Neural cell (in vitro differentiated cells): ENCODE measurements at regions not wholly inside any gene's neighbourhood (a gene's known extent, or its start where the extent isn't known, plus 50 kb on each side); places are given as distances from the start of the nearest gene placed in this dataset.

Source experiments
- H2AFZ ChIP-seq: fragments of 200-600, 300-800 bp; sonication (generic), shearing (Covaris generic); 2 replicates; pipeline ENCODE4 v1.6.0; 2014; ENCODE audit warnings: low read depth, mild to moderate bottlenecking, antibody characterized with exemption, low read length, moderate library complexity
- H3F3A ChIP-seq: fragments of 200-600 bp; shearing (Covaris generic); 2 replicates; pipeline ENCODE4 v1.6.1; 2016; ENCODE audit warnings: mild to moderate bottlenecking, moderate library complexity, mixed read lengths, antibody characterized with exemption, low read length; ENCODE audit not compliant: insufficient read depth, poor library complexity, severe bottlenecking
- H3K27ac ChIP-seq: fragments of 200-600, 300-800 bp; sonication (generic), shearing (Covaris generic); 2 replicates; pipeline ENCODE4 v1.5.1; 2014; ENCODE audit warnings: mild to moderate bottlenecking, low read length, moderate library complexity
- H3K27me3 ChIP-seq: fragments of 300-800, 200-600 bp; sonication (generic), shearing (Covaris generic); 2 replicates; pipeline ENCODE4 v1.6.0; 2014; ENCODE audit warnings: mild to moderate bottlenecking, low read depth, low read length, moderate library complexity; ENCODE audit not compliant: insufficient read depth
- H3K36me3 ChIP-seq: fragments of 300-800, 200-600 bp; sonication (generic), shearing (Covaris generic); 2 replicates; pipeline ENCODE4 v1.5.1; 2014; ENCODE audit warnings: mild to moderate bottlenecking, antibody characterized with exemption, low read length, moderate library complexity; ENCODE audit not compliant: insufficient read depth
- H3K4me2 ChIP-seq: fragments of 300-800, 200-600 bp; sonication (generic), shearing (Covaris generic); 2 replicates; pipeline ENCODE4 v1.6.0; 2014; ENCODE audit warnings: mild to moderate bottlenecking, low read length
- H3K4me3 ChIP-seq: fragments of 300-800, 200-600 bp; sonication (generic), shearing (Covaris generic); 2 replicates; pipeline ENCODE4 v1.5.1; 2014; ENCODE audit warnings: mild to moderate bottlenecking, low read length, moderate library complexity
- H3K79me2 ChIP-seq: fragments of 200-600 bp; shearing (Covaris generic); replicated peaks from 2 replicates; pipeline ENCODE4 v1.6.0; 2014; ENCODE audit warnings: mild to moderate bottlenecking, low read length, moderate library complexity; ENCODE audit not compliant: insufficient read depth
- H3K9ac ChIP-seq: fragments of 300-800, 200-600 bp; sonication (generic), shearing (Covaris generic); 2 replicates; pipeline ENCODE4 v1.6.1; 2016; ENCODE audit warnings: mild to moderate bottlenecking, low read length, mixed read lengths
- H3K9me2 ChIP-seq: fragments of 200-600 bp; shearing (Covaris generic); 2 replicates; pipeline ENCODE4 v1.6.1; 2016; ENCODE audit warnings: mild to moderate bottlenecking, low read length, mixed read lengths; ENCODE audit not compliant: insufficient read depth
- H3K9me3 ChIP-seq: fragments of 200-600, 300-800 bp; sonication (generic), shearing (Covaris generic); 2 replicates; pipeline ENCODE4 v1.6.1; 2016; ENCODE audit warnings: mild to moderate bottlenecking, mixed run types, low read length, moderate library complexity, mixed read lengths
- H4K20me1 ChIP-seq: fragments of 200-600 bp; shearing (Covaris generic); 2 replicates; pipeline ENCODE4 v1.6.1; 2016; ENCODE audit warnings: mild to moderate bottlenecking, mixed run types; ENCODE audit not compliant: insufficient read depth
- EP300 ChIP-seq: fragments of 450-650 bp; conservative IDR thresholded peaks from 2 replicates; pipeline ENCODE4 v1.6.1; 2014; ENCODE audit warnings: antibody characterized with exemption, mild to moderate bottlenecking, moderate library complexity; ENCODE audit not compliant: poor library complexity, severe bottlenecking
- EZH2 ChIP-seq: fragments of 200-600, 300-800 bp; shearing (Covaris generic), sonication (generic); IDR thresholded peaks from 2 replicates; pipeline ENCODE4 v1.6.1; 2014; ENCODE audit warnings: antibody characterized with exemption, low read length, borderline replicate concordance, mild to moderate bottlenecking; ENCODE audit not compliant: insufficient read depth, poor library complexity, severe bottlenecking
- MXI1 ChIP-seq: fragments of 450-650 bp; conservative IDR thresholded peaks from 2 replicates; pipeline ENCODE4 v1.6.1; 2014; ENCODE audit warnings: antibody characterized with exemption, mild to moderate bottlenecking; ENCODE audit not compliant: poor library complexity, severe bottlenecking
- POLR2AphosphoS5 ChIP-seq: IDR thresholded peaks from 2 replicates; pipeline ENCODE4 v1.6.1; 2012
- RAD21 ChIP-seq: fragments of 450-650 bp; conservative IDR thresholded peaks from 2 replicates; pipeline ENCODE4 v1.6.1; 2014; ENCODE audit warnings: antibody characterized with exemption, mild to moderate bottlenecking, moderate library complexity
- SMC3 ChIP-seq: fragments of 450-650 bp; conservative IDR thresholded peaks from 2 replicates; pipeline ENCODE4 v1.6.1; 2014; ENCODE audit warnings: antibody characterized with exemption, mild to moderate bottlenecking, moderate library complexity; ENCODE audit not compliant: poor library complexity
- TAF1 ChIP-seq: IDR thresholded peaks from 2 replicates; pipeline ENCODE4 v1.6.1; 2012; ENCODE audit warnings: low read depth
- TF ChIP-seq, protein P1 (sequence below): fragments of 450-650 bp; IDR thresholded peaks from 2 replicates; pipeline ENCODE4 v1.5.1; 2014; ENCODE audit warnings: antibody characterized with exemption, mild to moderate bottlenecking, moderate library complexity; ENCODE audit not compliant: poor library complexity, severe bottlenecking
- TF ChIP-seq, protein P2 (sequence below): IDR thresholded peaks from 2 replicates; pipeline ENCODE4 v1.6.1; 2012; ENCODE audit warnings: borderline replicate concordance

DNA sequence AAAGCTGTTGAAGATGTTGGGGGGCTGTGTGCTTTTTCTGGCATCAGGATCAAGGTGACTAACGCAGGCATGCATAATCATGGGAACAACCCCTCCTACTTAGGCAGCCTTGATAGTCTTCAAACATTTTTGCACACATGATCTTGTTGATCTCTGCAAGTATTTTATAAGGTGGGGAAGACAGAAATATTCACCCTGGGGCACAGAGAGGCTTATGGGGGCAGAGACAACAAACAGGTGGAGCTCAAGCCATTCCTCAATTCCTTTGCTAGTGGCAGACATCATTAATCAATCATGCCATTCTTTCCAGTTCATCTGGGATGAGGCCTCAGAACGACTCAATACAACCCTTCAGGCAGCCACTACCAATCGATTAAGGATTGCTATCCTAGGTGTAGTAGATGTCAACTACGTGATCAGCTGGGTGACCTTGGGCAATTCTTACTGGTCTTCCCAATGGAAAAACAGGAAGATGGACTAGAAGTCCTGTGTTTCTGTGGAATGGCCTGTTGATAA lies 110.3 kb upstream of the SMAD3 start:
- Histone ChIP-seq H4K20me1 (no peaks in the 10 kb centered on the region), H3K9me2 (no peaks in the 10 kb centered on the region), H3K4me2 (no peak overlapping the region), H3K27me3 (no peaks in the 10 kb centered on the region), H2AFZ (no peak overlapping the region), H3K9me3 (no peaks in the 10 kb centered on the region), H3K36me3 (no peaks in the 10 kb centered on the region), H3K9ac (no peak overlapping the region), H3F3A (no peaks in the 10 kb centered on the region), H3K4me3 (no peak overlapping the region), H3K27ac (no peak overlapping the region), H3K79me2 (no peaks in the 10 kb centered on the region)
- TF ChIP-seq, protein P1, sequence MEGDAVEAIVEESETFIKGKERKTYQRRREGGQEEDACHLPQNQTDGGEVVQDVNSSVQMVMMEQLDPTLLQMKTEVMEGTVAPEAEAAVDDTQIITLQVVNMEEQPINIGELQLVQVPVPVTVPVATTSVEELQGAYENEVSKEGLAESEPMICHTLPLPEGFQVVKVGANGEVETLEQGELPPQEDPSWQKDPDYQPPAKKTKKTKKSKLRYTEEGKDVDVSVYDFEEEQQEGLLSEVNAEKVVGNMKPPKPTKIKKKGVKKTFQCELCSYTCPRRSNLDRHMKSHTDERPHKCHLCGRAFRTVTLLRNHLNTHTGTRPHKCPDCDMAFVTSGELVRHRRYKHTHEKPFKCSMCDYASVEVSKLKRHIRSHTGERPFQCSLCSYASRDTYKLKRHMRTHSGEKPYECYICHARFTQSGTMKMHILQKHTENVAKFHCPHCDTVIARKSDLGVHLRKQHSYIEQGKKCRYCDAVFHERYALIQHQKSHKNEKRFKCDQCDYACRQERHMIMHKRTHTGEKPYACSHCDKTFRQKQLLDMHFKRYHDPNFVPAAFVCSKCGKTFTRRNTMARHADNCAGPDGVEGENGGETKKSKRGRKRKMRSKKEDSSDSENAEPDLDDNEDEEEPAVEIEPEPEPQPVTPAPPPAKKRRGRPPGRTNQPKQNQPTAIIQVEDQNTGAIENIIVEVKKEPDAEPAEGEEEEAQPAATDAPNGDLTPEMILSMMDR: no peak
- TF ChIP-seq SMC3 (no peak), TAF1 (no peak), EP300 (no peak), MXI1 (no peak), POLR2AphosphoS5 (no peak), RAD21 (no peak), EZH2 (no peak)
- TF ChIP-seq, protein P2, sequence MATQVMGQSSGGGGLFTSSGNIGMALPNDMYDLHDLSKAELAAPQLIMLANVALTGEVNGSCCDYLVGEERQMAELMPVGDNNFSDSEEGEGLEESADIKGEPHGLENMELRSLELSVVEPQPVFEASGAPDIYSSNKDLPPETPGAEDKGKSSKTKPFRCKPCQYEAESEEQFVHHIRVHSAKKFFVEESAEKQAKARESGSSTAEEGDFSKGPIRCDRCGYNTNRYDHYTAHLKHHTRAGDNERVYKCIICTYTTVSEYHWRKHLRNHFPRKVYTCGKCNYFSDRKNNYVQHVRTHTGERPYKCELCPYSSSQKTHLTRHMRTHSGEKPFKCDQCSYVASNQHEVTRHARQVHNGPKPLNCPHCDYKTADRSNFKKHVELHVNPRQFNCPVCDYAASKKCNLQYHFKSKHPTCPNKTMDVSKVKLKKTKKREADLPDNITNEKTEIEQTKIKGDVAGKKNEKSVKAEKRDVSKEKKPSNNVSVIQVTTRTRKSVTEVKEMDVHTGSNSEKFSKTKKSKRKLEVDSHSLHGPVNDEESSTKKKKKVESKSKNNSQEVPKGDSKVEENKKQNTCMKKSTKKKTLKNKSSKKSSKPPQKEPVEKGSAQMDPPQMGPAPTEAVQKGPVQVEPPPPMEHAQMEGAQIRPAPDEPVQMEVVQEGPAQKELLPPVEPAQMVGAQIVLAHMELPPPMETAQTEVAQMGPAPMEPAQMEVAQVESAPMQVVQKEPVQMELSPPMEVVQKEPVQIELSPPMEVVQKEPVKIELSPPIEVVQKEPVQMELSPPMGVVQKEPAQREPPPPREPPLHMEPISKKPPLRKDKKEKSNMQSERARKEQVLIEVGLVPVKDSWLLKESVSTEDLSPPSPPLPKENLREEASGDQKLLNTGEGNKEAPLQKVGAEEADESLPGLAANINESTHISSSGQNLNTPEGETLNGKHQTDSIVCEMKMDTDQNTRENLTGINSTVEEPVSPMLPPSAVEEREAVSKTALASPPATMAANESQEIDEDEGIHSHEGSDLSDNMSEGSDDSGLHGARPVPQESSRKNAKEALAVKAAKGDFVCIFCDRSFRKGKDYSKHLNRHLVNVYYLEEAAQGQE: no peak

DNA sequence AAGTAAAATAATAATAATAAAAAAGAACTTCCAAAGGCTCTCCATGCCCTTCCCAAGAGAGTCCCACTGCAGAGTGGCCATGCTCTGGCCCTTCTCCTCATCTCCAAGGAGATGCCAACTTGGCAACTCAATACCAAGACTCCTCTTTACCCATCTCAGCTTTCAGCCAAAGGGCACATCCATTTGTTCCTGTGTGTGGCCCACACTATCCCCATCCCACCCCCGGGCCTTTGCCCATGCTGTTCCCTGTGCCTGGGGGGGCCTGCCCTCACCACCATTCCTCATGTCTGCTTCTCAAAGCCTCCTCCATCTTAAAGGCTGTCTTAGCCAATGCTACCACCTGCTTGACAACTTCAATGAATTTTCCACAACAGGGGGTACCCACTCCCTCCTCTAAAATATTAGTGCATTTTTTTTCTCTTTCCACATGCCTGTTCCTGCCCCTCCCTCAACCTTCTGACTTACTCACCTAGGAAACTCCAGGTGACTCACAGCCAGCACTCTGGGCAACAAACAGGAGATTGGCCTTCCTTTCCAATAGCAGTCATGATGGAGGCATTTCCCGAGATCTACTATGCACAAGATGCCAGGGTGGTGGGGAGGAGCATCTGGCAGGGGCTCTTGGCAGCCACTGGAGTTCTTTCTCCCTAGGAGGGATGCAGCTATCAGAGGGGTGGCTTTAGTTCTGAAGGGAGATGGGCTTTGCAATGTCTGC lies 109.4 kb upstream of the SMAD3 start:
- Histone ChIP-seq H3K4me3 (no peak overlapping the region), H3K27ac (no peak overlapping the region), H3F3A (no peaks in the 10 kb centered on the region), H4K20me1 (no peaks in the 10 kb centered on the region), H3K36me3 (no peaks in the 10 kb centered on the region), H3K79me2 (no peaks in the 10 kb centered on the region), H3K4me2 (no peak overlapping the region), H3K9me3 (no peaks in the 10 kb centered on the region), H3K9ac (no peak overlapping the region), H2AFZ (no peak overlapping the region), H3K9me2 (no peaks in the 10 kb centered on the region), H3K27me3 (no peaks in the 10 kb centered on the region)
- TF ChIP-seq MXI1: no peak
- TF ChIP-seq, protein P2: no peak
- no peak for TF ChIP-seq RAD21
- TF ChIP-seq SMC3: no peak
- TF ChIP-seq TAF1: no peak
- no peak for TF ChIP-seq EP300
- no peak for TF ChIP-seq EZH2
- TF ChIP-seq, protein P1: no peak
